Panc1 (cell line): ENCODE measurements at regions not wholly inside any gene's neighbourhood (a gene's known extent, or its start where the extent isn't known, plus 50 kb on each side); places are given as distances from the start of the nearest gene placed in this dataset.

Experiments used
- POLR2AphosphoS5 ChIP-seq: IDR thresholded peaks from 2 replicates; pipeline ENCODE4 v1.6.1; 2012; ENCODE audit warnings: mild to moderate bottlenecking, low read depth, low read length, moderate library complexity
- TF ChIP-seq, protein P1 (sequence below): fragments of 450-650 bp; IDR thresholded peaks from 2 replicates; pipeline ENCODE4 v1.5.1; 2017; ENCODE audit warnings: mild to moderate bottlenecking

DNA sequence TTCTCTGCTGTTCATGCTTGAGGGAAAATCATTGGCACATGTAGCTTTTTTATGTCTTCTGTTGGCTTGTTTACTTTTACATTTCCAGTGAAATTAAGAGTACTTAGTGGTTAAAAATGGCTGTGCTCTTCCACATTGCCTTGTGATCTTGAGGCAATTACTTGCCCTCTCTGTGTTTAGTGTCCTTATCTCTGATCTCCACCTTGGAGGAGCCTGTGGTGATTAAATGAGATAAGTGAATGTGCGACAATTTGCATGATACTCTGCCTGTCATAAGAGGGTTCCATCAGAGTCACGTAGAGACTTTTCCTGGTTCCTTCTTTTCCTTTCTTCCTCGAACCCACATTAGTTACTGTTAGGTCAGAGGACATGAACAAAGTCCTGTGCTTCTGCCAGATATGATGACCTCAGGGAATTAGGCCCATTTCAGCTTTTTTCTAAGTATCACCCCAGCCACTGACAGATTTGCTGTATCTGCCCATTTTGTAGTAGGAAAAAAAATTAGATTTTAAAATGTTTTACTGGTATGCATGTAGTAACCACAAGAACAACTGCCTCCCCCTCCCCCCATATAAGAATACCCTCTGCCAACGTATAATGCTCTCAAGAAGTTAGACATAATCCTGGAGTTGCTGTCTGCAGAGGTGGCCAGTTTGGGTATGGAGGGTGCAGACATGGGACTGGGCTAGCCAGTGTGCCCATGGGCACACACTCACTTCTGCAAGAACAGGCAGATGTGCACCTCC lies 51.9 kb downstream of the TET3 start:
- TF ChIP-seq, protein P1, sequence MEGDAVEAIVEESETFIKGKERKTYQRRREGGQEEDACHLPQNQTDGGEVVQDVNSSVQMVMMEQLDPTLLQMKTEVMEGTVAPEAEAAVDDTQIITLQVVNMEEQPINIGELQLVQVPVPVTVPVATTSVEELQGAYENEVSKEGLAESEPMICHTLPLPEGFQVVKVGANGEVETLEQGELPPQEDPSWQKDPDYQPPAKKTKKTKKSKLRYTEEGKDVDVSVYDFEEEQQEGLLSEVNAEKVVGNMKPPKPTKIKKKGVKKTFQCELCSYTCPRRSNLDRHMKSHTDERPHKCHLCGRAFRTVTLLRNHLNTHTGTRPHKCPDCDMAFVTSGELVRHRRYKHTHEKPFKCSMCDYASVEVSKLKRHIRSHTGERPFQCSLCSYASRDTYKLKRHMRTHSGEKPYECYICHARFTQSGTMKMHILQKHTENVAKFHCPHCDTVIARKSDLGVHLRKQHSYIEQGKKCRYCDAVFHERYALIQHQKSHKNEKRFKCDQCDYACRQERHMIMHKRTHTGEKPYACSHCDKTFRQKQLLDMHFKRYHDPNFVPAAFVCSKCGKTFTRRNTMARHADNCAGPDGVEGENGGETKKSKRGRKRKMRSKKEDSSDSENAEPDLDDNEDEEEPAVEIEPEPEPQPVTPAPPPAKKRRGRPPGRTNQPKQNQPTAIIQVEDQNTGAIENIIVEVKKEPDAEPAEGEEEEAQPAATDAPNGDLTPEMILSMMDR: no peak
- no peak for TF ChIP-seq POLR2AphosphoS5
